Testis (tissue), 2 donors: ENCODE measurements at regions not wholly inside any gene's neighbourhood (a gene's known extent, or its start where the extent isn't known, plus 50 kb on each side); places are given as distances from the start of the nearest gene placed in this dataset.

Experiments used
- CTCF ChIP-seq, 3 experiments: fragments of 450-650 bp in 2 of 3; fragments of 200-600 bp in 1 of 3; sonication (generic) in 1 of 3; IDR thresholded peaks; one replicate each; pipeline ENCODE4 v1.5.1; 2016 to 2019; ENCODE audit warnings: antibody characterized with exemption in 3 of 3, mild to moderate bottlenecking in 2 of 3, moderate library complexity in 1 of 3
- POLR2A ChIP-seq: fragments of 450-650 bp; IDR thresholded peaks from one replicate; pipeline ENCODE4 v1.6.1; 2017; ENCODE audit warnings: antibody characterized with exemption, mild to moderate bottlenecking, moderate library complexity

- TF ChIP-seq POLR2A: no peak
- no peak for TF ChIP-seq CTCF (IDR thresholded peaks at IDR 0.05)
These were observed 1227.2 kb upstream of the WWC1 start for GRCh38 chr5:167064198-167064776.
